ENCODE measurements at regions not wholly inside any gene's neighbourhood (a gene's known extent, or its start where the extent isn't known, plus 50 kb on each side); places are given as distances from the start of the nearest gene placed in this dataset.

- no peak for TF ChIP-seq CTCF (IDR thresholded peaks at IDR 0.05)
- TF ChIP-seq ZFX (IDR thresholded peaks at IDR 0.05; ENCODE audit: borderline replicate concordance): no peak
Observed at GRCh38 chr14:97376310-97376709, 579.1 kb downstream of the VRK1 start.
